KMS-11 (cell line): ENCODE measurements at regions not wholly inside any gene's neighbourhood (a gene's known extent, or its start where the extent isn't known, plus 50 kb on each side); places are given as distances from the start of the nearest gene placed in this dataset.

Source experiments
- H2AFZ ChIP-seq: fragments of 200-600 bp; sonication (generic); 2 replicates; pipeline ENCODE4 v1.6.1; 2016; ENCODE audit warnings: antibody characterized with exemption, mixed run types, low read depth
- H3K27ac ChIP-seq: fragments of 200-600 bp; sonication (generic); 2 replicates; pipeline ENCODE4 v1.6.1; 2016; ENCODE audit warnings: mild to moderate bottlenecking, mixed run types
- H3K27me3 ChIP-seq: fragments of 200-600 bp; sonication (generic); 2 replicates; pipeline ENCODE4 v1.6.1; 2017; ENCODE audit warnings: mild to moderate bottlenecking, low read depth, mixed run types, moderate library complexity; ENCODE audit not compliant: insufficient read depth
- H3K36me3 ChIP-seq: fragments of 200-600 bp; sonication (generic); 2 replicates; pipeline ENCODE4 v1.6.1; 2017; ENCODE audit warnings: mild to moderate bottlenecking, mixed run types; ENCODE audit not compliant: insufficient read depth
- H3K4me1 ChIP-seq: fragments of 200-600 bp; sonication (generic); 2 replicates; pipeline ENCODE4 v1.6.1; 2016; ENCODE audit warnings: mild to moderate bottlenecking, low read depth, mixed run types; ENCODE audit not compliant: poor library complexity, severe bottlenecking
- H3K4me2 ChIP-seq: fragments of 200-600 bp; sonication (generic); 2 replicates; pipeline ENCODE4 v1.7.0; 2016; ENCODE audit warnings: mild to moderate bottlenecking, mixed run types
- H3K4me3 ChIP-seq: fragments of 200-600 bp; sonication (generic); IDR thresholded peaks from 2 replicates; pipeline ENCODE4 v1.6.1; 2017; ENCODE audit warnings: low read depth, low read length, mixed read lengths; ENCODE audit not compliant: insufficient read depth
- H3K79me2 ChIP-seq: fragments of 200-600 bp; sonication (generic); 2 replicates; pipeline ENCODE4 v1.6.1; 2016; ENCODE audit warnings: low read depth, mixed run types; ENCODE audit not compliant: insufficient read depth
- H3K9ac ChIP-seq: fragments of 200-600 bp; sonication (generic); 2 replicates; pipeline ENCODE4 v1.6.1; 2016; ENCODE audit warnings: mild to moderate bottlenecking, mixed run types
- H4K20me1 ChIP-seq: fragments of 200-600 bp; sonication (generic); 2 replicates; pipeline ENCODE4 v1.6.1; 2016; ENCODE audit warnings: mild to moderate bottlenecking, mixed run types; ENCODE audit not compliant: insufficient read depth
- CTCF ChIP-seq: fragments of 200-600 bp; sonication (generic); conservative IDR thresholded peaks from 2 replicates; pipeline ENCODE4 v1.6.1; 2017; ENCODE audit warnings: low read depth, mild to moderate bottlenecking, antibody characterized with exemption, low read length, moderate library complexity, mixed read lengths

- H3K4me3 ChIP-seq, result no peak overlapping the region
- H3K9ac ChIP-seq, result no peak overlapping the region
- TF ChIP-seq CTCF, result no peak
- H3K4me2 ChIP-seq, result no peak overlapping the region
- H3K4me1 ChIP-seq, result no peaks in the 10 kb centered on the region
- no peaks in the 10 kb centered on the region for H4K20me1 ChIP-seq
- no peaks in the 10 kb centered on the region for H3K36me3 ChIP-seq
- no peak overlapping the region for H2AFZ ChIP-seq
- H3K27me3 ChIP-seq, result no peaks in the 10 kb centered on the region; the same call in 1 of the 2 replicates
- H3K27ac ChIP-seq, result no peak overlapping the region
- H3K79me2 ChIP-seq, result no peaks in the 10 kb centered on the region
Measured at GRCh38 chr12:131610891-131611290, 100.0 kb upstream of the SFSWAP start.

- Histone ChIP-seq H2AFZ (no peak overlapping the region), H3K4me1 (no peaks in the 10 kb centered on the region), H3K9ac (no peak overlapping the region), H4K20me1 (no peaks in the 10 kb centered on the region), H3K27me3 (no peaks in the 10 kb centered on the region; the same call in 1 of the 2 replicates), H3K27ac (no peak overlapping the region), H3K4me3 (no peak overlapping the region), H3K36me3 (no peaks in the 10 kb centered on the region), H3K79me2 (no peaks in the 10 kb centered on the region), H3K4me2 (no peak overlapping the region)
- TF ChIP-seq CTCF, result no peak
Measured at GRCh38 chr12:131611416-131612091, 99.3 kb upstream of the SFSWAP start.

- H3K4me1 ChIP-seq, result no peaks in the 10 kb centered on the region
- no peaks in the 10 kb centered on the region for H3K79me2 ChIP-seq
- no peak overlapping the region for H3K4me3 ChIP-seq
- no peaks in the 10 kb centered on the region for H4K20me1 ChIP-seq
- no peak overlapping the region for H2AFZ ChIP-seq
- no peak overlapping the region for H3K9ac ChIP-seq
- H3K4me2 ChIP-seq, result no peak overlapping the region
- no peaks in the 10 kb centered on the region for H3K36me3 ChIP-seq
- no peak for TF ChIP-seq CTCF
- no peak overlapping the region for H3K27ac ChIP-seq
- H3K27me3 ChIP-seq, result no peaks in the 10 kb centered on the region; the same call in 1 of the 2 replicates
Measured at GRCh38 chr12:131612092-131612755, 98.7 kb upstream of the SFSWAP start.

DNA sequence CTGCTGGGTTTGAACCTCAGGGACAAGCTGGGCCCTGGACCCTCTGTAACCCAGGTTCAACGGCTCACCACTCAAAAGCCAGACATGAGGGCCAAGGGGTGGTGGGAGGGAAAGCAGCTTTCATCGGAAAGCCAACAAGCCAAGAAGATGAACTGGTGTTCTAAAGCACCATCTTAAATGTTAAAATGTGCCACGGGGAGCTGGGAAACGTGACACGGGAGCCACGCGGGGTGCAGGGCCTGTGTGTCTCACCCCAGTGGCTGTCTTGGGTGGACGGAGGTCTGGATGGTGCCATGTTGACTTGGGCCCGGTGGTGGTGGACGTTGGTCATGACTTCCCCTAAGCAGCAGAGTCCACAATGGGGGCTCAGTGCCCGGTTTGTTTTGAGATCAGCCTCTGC, 97.7 kb upstream of the SFSWAP start:
- no peaks in the 10 kb centered on the region for H3K36me3 ChIP-seq
- no peaks in the 10 kb centered on the region for H4K20me1 ChIP-seq
- no peak overlapping the region for H3K9ac ChIP-seq
- H3K79me2 ChIP-seq, result no peaks in the 10 kb centered on the region
- H3K27me3 ChIP-seq, result no peaks in the 10 kb centered on the region; the same call in 1 of the 2 replicates
- no peaks in the 10 kb centered on the region for H3K4me1 ChIP-seq
- no peak overlapping the region for H3K4me2 ChIP-seq
- no peak for TF ChIP-seq CTCF
- H2AFZ ChIP-seq, result no peak overlapping the region
- H3K27ac ChIP-seq, result no peak overlapping the region
- H3K4me3 ChIP-seq, result no peak overlapping the region
